ENCODE measurements at regions not wholly inside any gene's neighbourhood (a gene's known extent, or its start where the extent isn't known, plus 50 kb on each side); places are given as distances from the start of the nearest gene placed in this dataset.

GRCh38 chr16:89027281-89027680 is 50.3 kb upstream of the CBFA2T3 start:
- TF ChIP-seq CTCF (IDR thresholded peaks at IDR 0.05) = no peak
- TF ChIP-seq ELF1 (IDR thresholded peaks at IDR 0.05) = no peak
- no peak for TF ChIP-seq REST (IDR thresholded peaks at IDR 0.05; ENCODE audit: low read depth, low read length)
- no peak for TF ChIP-seq YY1 (IDR thresholded peaks at IDR 0.05; ENCODE audit: low read depth)
- no peak for TF ChIP-seq POLR2AphosphoS5 (IDR thresholded peaks at IDR 0.05; ENCODE audit: low read depth, low read length)
- TF ChIP-seq ZBTB33 (IDR thresholded peaks at IDR 0.05; ENCODE audit: borderline replicate concordance, low read depth) = no peak
- no peak for TF ChIP-seq MXI1 (IDR thresholded peaks at IDR 0.05; ENCODE audit: low read depth, low read length)
- TF ChIP-seq RAD21 (IDR thresholded peaks at IDR 0.05; ENCODE audit: low read length) = no peak
